ENCODE measurements at regions not wholly inside any gene's neighbourhood (a gene's known extent, or its start where the extent isn't known, plus 50 kb on each side); places are given as distances from the start of the nearest gene placed in this dataset.

- TF ChIP-seq POLR2A (IDR thresholded peaks at IDR 0.05; ENCODE audit: low read depth) (no peak), CTCF (IDR thresholded peaks at IDR 0.05) (no peak), POLR2AphosphoS5 (IDR thresholded peaks at IDR 0.05) (no peak), EP300 (IDR thresholded peaks at IDR 0.05) (no peak)
Observed at GRCh38 chr18:56268952-56269351, 369.4 kb downstream of the TXNL1 start.
